ENCODE measurements at regions not wholly inside any gene's neighbourhood (a gene's known extent, or its start where the extent isn't known, plus 50 kb on each side); places are given as distances from the start of the nearest gene placed in this dataset.

DNA sequence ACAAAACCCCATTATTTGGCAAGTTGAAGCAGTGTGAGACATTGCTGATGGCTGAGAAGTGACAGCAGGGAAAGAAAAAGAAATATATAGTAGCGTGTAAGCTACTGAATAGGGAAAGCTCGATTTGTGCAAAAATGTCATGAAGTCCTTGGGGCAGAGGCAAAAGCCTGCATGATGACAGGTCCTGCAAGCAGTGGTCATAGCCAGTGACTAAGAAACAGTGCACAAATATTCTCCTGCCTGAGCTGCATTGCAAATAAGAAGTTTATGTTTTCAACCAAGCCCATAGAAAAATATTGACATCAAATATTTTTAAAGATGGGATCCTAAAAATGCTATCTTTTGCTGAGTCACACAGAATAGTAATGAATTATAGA lies 270.0 kb downstream of the SLITRK6 start:
- no peak for DNase-seq
- no peaks in the 10 kb centered on the region for H3K36me3 ChIP-seq
- H3K27me3 ChIP-seq (replicated peaks in 1 of 7) = no peaks in the 10 kb centered on the region
- intact Hi-C loops (cut with DNase I; ENCODE audit: low total_unique reads) = no loop called here
- no peaks in the 10 kb centered on the region for H3K4me1 ChIP-seq
- no peaks in the 10 kb centered on the region for H3K9me3 ChIP-seq
- H3K4me3 ChIP-seq = no peak overlapping the region
- no peak overlapping the region for H3K27ac ChIP-seq
- TF ChIP-seq POLR2A (IDR thresholded peaks at IDR 0.05) = no peak
- TF ChIP-seq, protein P1, sequence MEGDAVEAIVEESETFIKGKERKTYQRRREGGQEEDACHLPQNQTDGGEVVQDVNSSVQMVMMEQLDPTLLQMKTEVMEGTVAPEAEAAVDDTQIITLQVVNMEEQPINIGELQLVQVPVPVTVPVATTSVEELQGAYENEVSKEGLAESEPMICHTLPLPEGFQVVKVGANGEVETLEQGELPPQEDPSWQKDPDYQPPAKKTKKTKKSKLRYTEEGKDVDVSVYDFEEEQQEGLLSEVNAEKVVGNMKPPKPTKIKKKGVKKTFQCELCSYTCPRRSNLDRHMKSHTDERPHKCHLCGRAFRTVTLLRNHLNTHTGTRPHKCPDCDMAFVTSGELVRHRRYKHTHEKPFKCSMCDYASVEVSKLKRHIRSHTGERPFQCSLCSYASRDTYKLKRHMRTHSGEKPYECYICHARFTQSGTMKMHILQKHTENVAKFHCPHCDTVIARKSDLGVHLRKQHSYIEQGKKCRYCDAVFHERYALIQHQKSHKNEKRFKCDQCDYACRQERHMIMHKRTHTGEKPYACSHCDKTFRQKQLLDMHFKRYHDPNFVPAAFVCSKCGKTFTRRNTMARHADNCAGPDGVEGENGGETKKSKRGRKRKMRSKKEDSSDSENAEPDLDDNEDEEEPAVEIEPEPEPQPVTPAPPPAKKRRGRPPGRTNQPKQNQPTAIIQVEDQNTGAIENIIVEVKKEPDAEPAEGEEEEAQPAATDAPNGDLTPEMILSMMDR (IDR thresholded peaks at IDR 0.05 in 8 of 11, conservative IDR thresholded peaks at IDR 0.05 in 3 of 11) = no peak
- TF ChIP-seq POLR2AphosphoS5 (IDR thresholded peaks at IDR 0.05) = no peak
- WGBS, 5 donors = 61 to 89% (median 75%) methylated on average over 2 of the region's 2 CpGs

DNA sequence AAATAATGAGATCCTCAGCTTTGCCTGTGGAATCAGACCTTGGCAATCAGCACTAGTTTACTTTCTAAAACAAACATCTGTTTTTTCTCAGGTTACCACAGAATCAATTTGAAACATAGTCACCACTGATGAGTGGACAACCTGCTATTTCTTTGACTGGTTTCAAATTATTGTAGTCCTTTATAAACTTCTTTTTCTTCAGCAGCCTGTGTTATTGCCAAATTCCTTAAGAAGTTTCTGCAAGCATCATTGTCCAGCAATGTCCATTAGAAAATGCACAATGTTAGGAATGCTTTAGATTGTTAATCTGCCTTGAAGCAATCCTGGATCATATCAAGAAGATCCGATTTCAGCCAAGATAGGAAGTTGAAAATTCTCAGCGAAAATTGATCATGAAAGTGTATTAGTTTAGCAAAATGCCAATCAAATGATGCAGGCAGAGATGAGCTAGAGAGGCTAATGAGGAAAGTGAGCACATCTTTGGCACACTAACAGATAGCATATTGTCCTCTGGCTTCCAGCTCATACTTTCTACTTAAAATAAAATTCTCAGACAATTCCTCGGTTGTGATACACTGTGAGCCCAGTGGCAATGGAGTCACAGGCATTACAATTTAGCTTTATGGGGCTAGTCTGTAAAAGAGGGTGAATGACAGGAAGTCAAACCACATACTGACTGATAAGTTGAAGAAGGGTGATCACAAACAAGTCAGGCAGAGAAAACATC lies 270.6 kb downstream of the SLITRK6 start:
- 61 to 76% (median 75%) methylated on average over 3 of the region's 3 CpGs for WGBS, 5 donors
- no peak for DNase-seq

DNA sequence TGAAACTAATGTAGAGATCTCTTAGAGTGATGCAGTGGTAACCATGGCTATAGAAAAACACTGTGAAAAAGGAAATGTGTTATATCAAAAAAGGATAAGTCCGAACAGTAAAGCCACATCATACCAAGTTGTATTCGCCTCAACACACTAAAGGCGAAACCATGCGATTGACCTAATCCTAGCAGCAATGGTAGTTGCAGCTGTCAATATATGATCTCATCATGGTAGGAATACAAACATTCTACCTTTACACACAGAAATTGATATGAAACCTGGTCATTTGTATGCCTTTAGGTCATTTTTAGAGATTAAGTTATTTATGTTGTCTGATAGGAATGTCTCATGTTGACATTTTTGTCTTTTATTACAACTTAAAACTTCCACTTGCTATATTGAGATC lies 271.9 kb downstream of the SLITRK6 start:
- TF ChIP-seq POLR2A (IDR thresholded peaks at IDR 0.05) (no peak), POLR2AphosphoS5 (IDR thresholded peaks at IDR 0.05) (no peak)
- TF ChIP-seq, protein P1 (IDR thresholded peaks at IDR 0.05 in 8 of 11, conservative IDR thresholded peaks at IDR 0.05 in 3 of 11) = no peak
- 92 to 97% (median 94%) methylated on average over 4 of the region's 4 CpGs for WGBS, 5 donors

More for the DNA sequence above, 270.6 kb downstream of the SLITRK6 start:
- Histone ChIP-seq H3K27ac (no peak overlapping the region), H3K27me3 (replicated peaks in 1 of 7) (no peaks in the 10 kb centered on the region), H3K36me3 (no peaks in the 10 kb centered on the region), H3K4me3 (no peak overlapping the region), H3K9me3 (no peaks in the 10 kb centered on the region), H3K4me1 (no peaks in the 10 kb centered on the region)
- TF ChIP-seq POLR2AphosphoS5 (IDR thresholded peaks at IDR 0.05) (no peak), POLR2A (IDR thresholded peaks at IDR 0.05) (no peak)
- TF ChIP-seq, protein P1 (IDR thresholded peaks at IDR 0.05 in 8 of 11, conservative IDR thresholded peaks at IDR 0.05 in 3 of 11) = no peak
- intact Hi-C loops (cut with DNase I; ENCODE audit: low total_unique reads) = no loop called here

DNA sequence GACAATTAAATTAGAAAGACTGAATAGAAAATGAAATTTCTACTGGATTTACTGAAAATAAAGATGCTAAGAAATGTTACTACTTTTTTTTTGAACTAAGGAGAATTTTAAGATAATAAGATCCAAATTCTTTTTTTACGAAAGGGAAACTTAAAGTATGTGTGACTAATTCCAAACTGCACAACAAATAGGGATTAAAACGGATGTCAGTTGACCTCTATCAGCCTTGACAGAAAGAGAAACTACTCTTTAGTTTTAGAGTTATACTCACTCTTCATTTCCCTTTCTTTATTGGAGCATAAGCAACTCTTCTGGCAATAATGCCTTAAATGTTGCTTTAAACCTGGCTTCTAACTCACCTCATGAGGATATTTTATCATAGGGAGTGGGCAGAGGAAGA lies 273.8 kb downstream of the SLITRK6 start:
- TF ChIP-seq POLR2A (IDR thresholded peaks at IDR 0.05) (no peak), POLR2AphosphoS5 (IDR thresholded peaks at IDR 0.05) (no peak)
- TF ChIP-seq, protein P1 (IDR thresholded peaks at IDR 0.05 in 8 of 11, conservative IDR thresholded peaks at IDR 0.05 in 3 of 11) = no peak
- H3K4me1 ChIP-seq = no peaks in the 10 kb centered on the region
- H3K27ac ChIP-seq = no peak overlapping the region
- no peaks in the 10 kb centered on the region for H3K27me3 ChIP-seq (replicated peaks in 1 of 7)
- DNase-seq = no peak
- H3K9me3 ChIP-seq = no peaks in the 10 kb centered on the region
- intact Hi-C loops (cut with DNase I; ENCODE audit: low total_unique reads) = no loop called here
- H3K4me3 ChIP-seq = no peak overlapping the region
- WGBS, 5 donors = 52 to 70% (median 60%) methylated on average over 2 of the region's 2 CpGs
- H3K36me3 ChIP-seq = no peaks in the 10 kb centered on the region

More for the DNA sequence above, 271.9 kb downstream of the SLITRK6 start:
- no peaks in the 10 kb centered on the region for H3K36me3 ChIP-seq
- no peaks in the 10 kb centered on the region for H3K27me3 ChIP-seq (replicated peaks in 1 of 7)
- no peak for DNase-seq
- no peaks in the 10 kb centered on the region for H3K9me3 ChIP-seq
- no peak overlapping the region for H3K27ac ChIP-seq
- H3K4me3 ChIP-seq = no peak overlapping the region
- intact Hi-C loops (cut with DNase I; ENCODE audit: low total_unique reads) = no loop called here
- no peaks in the 10 kb centered on the region for H3K4me1 ChIP-seq
